ENCODE measurements at regions not wholly inside any gene's neighbourhood (a gene's known extent, or its start where the extent isn't known, plus 50 kb on each side); places are given as distances from the start of the nearest gene placed in this dataset.

DNA sequence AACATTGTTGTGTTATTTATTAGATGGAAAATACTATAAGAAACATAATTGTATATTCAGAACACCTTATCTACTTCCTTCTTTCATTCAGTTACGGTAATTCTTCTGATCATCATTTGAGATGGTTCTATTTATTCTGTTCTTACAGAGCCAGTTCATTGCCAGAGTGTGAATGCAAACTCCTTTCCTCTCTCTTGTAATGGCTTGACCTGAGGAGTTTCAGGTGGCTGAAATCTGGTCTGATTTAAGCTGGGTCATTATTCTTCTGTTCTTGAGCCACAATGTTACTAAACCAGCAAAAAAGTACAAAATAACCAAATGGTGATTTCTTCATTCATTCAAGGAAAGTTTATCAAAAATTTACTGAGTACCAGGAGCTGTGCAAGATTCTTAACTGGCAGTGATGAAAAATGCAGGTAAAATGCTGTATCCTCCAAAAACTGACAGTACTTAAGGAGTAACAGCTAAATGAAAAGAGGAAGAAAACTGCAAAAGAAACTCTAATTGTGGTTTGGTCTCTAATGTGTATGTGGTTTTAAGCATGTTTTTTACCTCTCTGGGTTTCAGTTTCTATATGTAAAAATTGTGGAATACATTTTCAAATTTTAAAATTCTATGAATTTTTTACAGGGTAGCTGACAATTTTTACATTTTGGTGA lies 182.4 kb upstream of the UFM1 start:
- no peak for TF ChIP-seq CTCF (conservative IDR thresholded peaks at IDR 0.05; ENCODE audit: low read depth)
- POLR2A ChIA-PET (ENCODE audit: low non-redundant PET) = no interaction called here
- CTCF ChIA-PET = no interaction called here
- DNase-seq (ENCODE audit: low spot score) = no peak
- no peak overlapping the region for H3K27ac ChIP-seq

- TF ChIP-seq CTCF (conservative IDR thresholded peaks at IDR 0.05; ENCODE audit: low read depth) = no peak
- H3K27ac ChIP-seq = no peak overlapping the region
- POLR2A ChIA-PET (ENCODE audit: low non-redundant PET) = no interaction called here
- CTCF ChIA-PET = no interaction called here
- no peak for DNase-seq (ENCODE audit: low spot score)
Measured at GRCh38 chr13:38166116-38166515, 183.5 kb upstream of the UFM1 start.

DNA sequence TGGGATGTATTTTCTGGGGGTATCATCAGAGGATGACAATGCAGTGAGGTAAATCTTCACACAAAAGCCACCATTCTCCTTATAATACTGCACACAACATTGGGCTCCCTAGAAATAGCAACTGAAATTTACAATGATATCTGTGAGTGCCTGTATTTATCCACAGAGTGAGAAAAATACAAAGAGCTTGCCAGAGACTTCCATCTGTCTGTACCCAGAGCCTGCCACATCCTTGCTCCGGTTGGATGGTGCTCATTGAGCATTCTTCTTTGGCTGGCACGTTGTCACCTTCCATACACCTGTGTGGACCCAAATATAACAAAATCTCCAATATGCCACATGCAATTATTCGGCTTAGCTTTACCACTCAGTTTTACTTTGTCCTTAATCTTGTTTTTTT lies 189.5 kb upstream of the UFM1 start:
- TF ChIP-seq CTCF (conservative IDR thresholded peaks at IDR 0.05; ENCODE audit: low read depth) = no peak
- no peak for DNase-seq (ENCODE audit: low spot score)
- CTCF ChIA-PET = interaction anchor here (0.6 kb wide), 1 partner anchor 266 kb away, joined by 3 read pairs; no protein-coding TSS in a partner anchor
- POLR2A ChIA-PET (ENCODE audit: low non-redundant PET) = no interaction called here
- H3K27ac ChIP-seq = no peak overlapping the region

GRCh38 chr13:38159710-38160109 lies 189.9 kb upstream of the UFM1 start:
- ChIA-PET POLR2A (ENCODE audit: low non-redundant PET) (no interaction called here), CTCF (no interaction called here)
- TF ChIP-seq CTCF (conservative IDR thresholded peaks at IDR 0.05; ENCODE audit: low read depth) = no peak
- H3K27ac ChIP-seq = no peak overlapping the region
- DNase-seq (ENCODE audit: low spot score) = no peak

GRCh38 chr13:38147050-38147449 lies 202.6 kb upstream of the UFM1 start:
- TF ChIP-seq CTCF (conservative IDR thresholded peaks at IDR 0.05; ENCODE audit: low read depth) = no peak
- H3K27ac ChIP-seq = no peak overlapping the region
- no peak for DNase-seq (ENCODE audit: low spot score)
- ChIA-PET POLR2A (ENCODE audit: low non-redundant PET) (no interaction called here), CTCF (no interaction called here)

GRCh38 chr13:38141792-38142191 lies 207.9 kb upstream of the UFM1 start:
- POLR2A ChIA-PET (ENCODE audit: low non-redundant PET) = no interaction called here
- no peak for TF ChIP-seq CTCF (conservative IDR thresholded peaks at IDR 0.05; ENCODE audit: low read depth)
- H3K27ac ChIP-seq = no peak overlapping the region
- DNase-seq (ENCODE audit: low spot score) = no peak
- CTCF ChIA-PET = no interaction called here
